SK-N-SH (cell line): ENCODE measurements at regions not wholly inside any gene's neighbourhood (a gene's known extent, or its start where the extent isn't known, plus 50 kb on each side); places are given as distances from the start of the nearest gene placed in this dataset.

Experiments used
- CTCF ChIA-PET: fragments of 300-600, 350-600 bp; formaldehyde crosslinking; extraction: SDS; loops from one replicate; lab custom pipeline; 2021; lab: Yijun Ruan, JAX
- POLR2A ChIA-PET: fragments of 350-600 bp; sonication (Branson Sonifier 250); formaldehyde crosslinking; extraction: SDS; loops from one replicate; lab custom pipeline; 2020; ENCODE audit warnings: antibody characterized with exemption, inconsistent platforms; lab: Yijun Ruan, JAX
- DNase-seq: peaks from one replicate; pipeline ENCODE4 v3.0.0; 2012
- H2AFZ ChIP-seq: fragments of 200-600 bp; sonication (generic); 2 replicates; pipeline ENCODE4 v1.8.1; 2016; ENCODE audit warnings: antibody characterized with exemption, mild to moderate bottlenecking, low read depth
- H3F3A ChIP-seq: fragments of 200-600 bp; sonication (generic); replicated peaks from 2 replicates; pipeline ENCODE3; 2016; ENCODE audit warnings: antibody characterized with exemption, mild to moderate bottlenecking; ENCODE audit not compliant: insufficient read depth
- H3K27ac ChIP-seq, 2 experiments: fragments of 200-500 bp in 1 of 2; fragments of 200-600 bp in 1 of 2; sonication (Bioruptor generic) in 1 of 2; sonication (generic), shearing (Covaris generic) in 1 of 2; 2 replicates each; pipeline versions ENCODE4 v1.5.1 to v1.6.1; 2014 to 2016; ENCODE audit warnings: low read depth in 2 of 2, inconsistent platforms in 1 of 2, low read length in 1 of 2, mild to moderate bottlenecking in 1 of 2, mixed read lengths in 1 of 2
- H3K27me3 ChIP-seq: fragments of 200-600 bp; sonication (generic), shearing (Covaris generic); 2 replicates; pipeline ENCODE4 v1.6.1; 2016; ENCODE audit warnings: mixed run types; ENCODE audit not compliant: insufficient read depth
- H3K36me3 ChIP-seq, 2 experiments: fragments of 200-500 bp in 1 of 2; fragments of 200-600 bp in 1 of 2; sonication (Bioruptor generic) in 1 of 2; sonication (generic) in 1 of 2; replicated peaks in 1 of 2; 2 replicates each; pipeline versions ENCODE3 to v1.5.1; 2014 to 2016; ENCODE audit warnings: low read length in 1 of 2, mild to moderate bottlenecking in 1 of 2; ENCODE audit not compliant: insufficient read depth in 2 of 2, control insufficient read depth in 1 of 2
- H3K4me1 ChIP-seq, 2 experiments: fragments of 200-500 bp in 1 of 2; fragments of 200-600 bp in 1 of 2; sonication (Bioruptor generic) in 1 of 2; sonication (generic), shearing (Covaris generic) in 1 of 2; 2 replicates each; pipeline versions ENCODE4 v1.5.1 to v1.6.1; 2014 to 2016; ENCODE audit warnings: low read depth in 1 of 2, low read length in 1 of 2, mixed run types in 1 of 2; ENCODE audit not compliant: insufficient read depth in 2 of 2, control insufficient read depth in 1 of 2
- H3K4me2 ChIP-seq: fragments of 200-600 bp; sonication (generic), shearing (Covaris generic); 2 replicates; pipeline ENCODE4 v1.6.1; 2017; ENCODE audit warnings: mixed run types
- H3K4me3 ChIP-seq, 2 experiments: fragments of 200-500 bp in 1 of 2; fragments of 200-600 bp in 1 of 2; sonication (Bioruptor generic) in 1 of 2; sonication (generic), shearing (Covaris generic) in 1 of 2; 2 replicates each; pipeline versions ENCODE4 v1.5.1 to v1.8.1; 2014 to 2016; ENCODE audit warnings: low read depth in 2 of 2, inconsistent platforms in 1 of 2, low read length in 1 of 2, mild to moderate bottlenecking in 1 of 2, mixed read lengths in 1 of 2, moderate library complexity in 1 of 2
- H3K79me2 ChIP-seq: fragments of 200-600 bp; sonication (generic); 2 replicates; pipeline ENCODE4 v1.8.1; 2017; ENCODE audit warnings: mild to moderate bottlenecking; ENCODE audit not compliant: insufficient read depth
- H3K9ac ChIP-seq: fragments of 200-600 bp; sonication (generic); 2 replicates; pipeline ENCODE4 v1.6.1; 2017; ENCODE audit warnings: mixed run types
- H3K9me2 ChIP-seq: fragments of 200-600 bp; sonication (generic); 2 replicates; pipeline ENCODE4 v1.6.1; 2017; ENCODE audit warnings: mixed run types
- H3K9me3 ChIP-seq: fragments of 200-600 bp; sonication (generic); 2 replicates; pipeline ENCODE4 v1.6.1; 2017; ENCODE audit warnings: mixed run types, mild to moderate bottlenecking, moderate library complexity
- H4K20me1 ChIP-seq: fragments of 200-600 bp; sonication (generic); 2 replicates; pipeline ENCODE4 v1.6.1; 2017; ENCODE audit warnings: mild to moderate bottlenecking, mixed run types; ENCODE audit not compliant: insufficient read depth
- CHD2 ChIP-seq: fragments of 150-350 bp; IDR thresholded peaks from 2 replicates; pipeline ENCODE4 v1.6.1; 2018; ENCODE audit warnings: low read length; ENCODE audit not compliant: partially characterized antibody
- ELF1 ChIP-seq: IDR thresholded peaks from 2 replicates; pipeline ENCODE4 v1.4.0; 2012
- EP300 ChIP-seq, 2 experiments: IDR thresholded peaks; 2 replicates each; pipeline versions ENCODE4 v1.4.0 to v1.6.1; 2012; ENCODE audit warnings: borderline replicate concordance in 1 of 2, low read depth in 1 of 2, low read length in 1 of 2
- EZH2phosphoT487 ChIP-seq: fragments of 200-600 bp; sonication (generic); IDR thresholded peaks from 2 replicates; pipeline ENCODE4 v1.6.1; 2017; ENCODE audit warnings: low read depth, mixed run types, mild to moderate bottlenecking, antibody characterized with exemption, moderate library complexity, borderline replicate concordance
- GABPA ChIP-seq: IDR thresholded peaks from 2 replicates; pipeline ENCODE4 v1.4.0; 2012; ENCODE audit warnings: low read depth, mild to moderate bottlenecking
- GATA2 ChIP-seq: sonication (generic); formaldehyde crosslinking; IDR thresholded peaks from 2 replicates; pipeline ENCODE4 v1.5.0; 2020; ENCODE audit warnings: mild to moderate bottlenecking, missing genetic modification reagents
- JUND ChIP-seq: IDR thresholded peaks from 2 replicates; pipeline ENCODE4 v1.4.0; 2012
- MXI1 ChIP-seq: IDR thresholded peaks from 2 replicates; pipeline ENCODE4 v1.6.1; 2012; ENCODE audit warnings: mild to moderate bottlenecking, low read depth, low read length, improper control_type of control experiment
- NRF1 ChIP-seq: IDR thresholded peaks from 2 replicates; pipeline ENCODE4 v1.6.1; 2012; ENCODE audit warnings: low read depth, mild to moderate bottlenecking, low read length
- RAD21 ChIP-seq: IDR thresholded peaks from 2 replicates; pipeline ENCODE4 v1.6.1; 2012; ENCODE audit warnings: mild to moderate bottlenecking, low read length
- RFX5 ChIP-seq: IDR thresholded peaks from 2 replicates; pipeline ENCODE4 v1.6.1; 2012; ENCODE audit warnings: mild to moderate bottlenecking, improper control_type of control experiment, low read length
- RXRA ChIP-seq: IDR thresholded peaks from 2 replicates; pipeline ENCODE4 v1.4.0; 2012; ENCODE audit warnings: low read depth, mild to moderate bottlenecking, borderline replicate concordance
- TAF1 ChIP-seq: IDR thresholded peaks from 2 replicates; pipeline ENCODE4 v1.6.1; 2012; ENCODE audit warnings: low read depth, mild to moderate bottlenecking, low read length, moderate library complexity, borderline replicate concordance
- TCF12 ChIP-seq: IDR thresholded peaks from 2 replicates; pipeline ENCODE4 v1.4.0; 2012
- TEAD4 ChIP-seq: IDR thresholded peaks from 2 replicates; pipeline ENCODE4 v1.4.0; 2012; ENCODE audit warnings: mild to moderate bottlenecking, borderline replicate concordance; ENCODE audit not compliant: insufficient read depth
- WGBS: methylation state at CpG from one replicate; pipeline ENCODE4 v1.1.6; 2017; ENCODE audit warnings: low lambda C conversion rate; 5-methylcytosine and 5-hydroxymethylcytosine counted together
- TF ChIP-seq, protein P1 (sequence below): IDR thresholded peaks from 2 replicates; pipeline ENCODE4; 2012
- TF ChIP-seq, protein P2 (sequence below): fragments of 150-350 bp; IDR thresholded peaks from 2 replicates; pipeline ENCODE4 v1.6.1; 2016; ENCODE audit warnings: mild to moderate bottlenecking, low read depth, low read length
- TF ChIP-seq, protein P3 (sequence below): IDR thresholded peaks from 2 replicates; pipeline ENCODE4 v1.4.0; 2012; ENCODE audit warnings: low read depth

DNA sequence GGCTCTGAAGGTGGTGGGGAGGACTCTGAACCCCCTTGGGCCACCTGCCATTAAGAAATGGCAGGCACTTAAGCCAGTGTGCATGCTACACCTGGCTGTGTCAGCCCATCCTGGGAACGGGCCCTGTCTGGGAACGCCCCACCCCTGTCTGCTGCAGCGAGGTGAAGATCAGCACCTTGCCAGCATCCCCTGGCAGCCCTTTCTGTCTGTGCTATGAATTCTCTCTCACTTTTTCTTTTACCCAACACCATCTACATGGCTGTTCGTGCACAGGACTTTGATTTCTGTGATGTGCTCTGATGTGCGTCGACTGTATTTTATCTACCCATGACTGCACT lies 452.9 kb upstream of the B3GAT1 start:
- no peak overlapping the region for H3K4me3 ChIP-seq
- H3K27ac ChIP-seq, result no peak overlapping the region
- H3K9me3 ChIP-seq, result no peaks in the 10 kb centered on the region
- no peaks in the 10 kb centered on the region for H4K20me1 ChIP-seq
- H3K79me2 ChIP-seq, result no peaks in the 10 kb centered on the region
- H2AFZ ChIP-seq, result no peak overlapping the region
- H3K9ac ChIP-seq, result no peak overlapping the region
- WGBS, result 48% methylated on average over 6 of the region's 6 CpGs
- no peaks in the 10 kb centered on the region for H3K36me3 ChIP-seq
- H3K4me1 ChIP-seq, result peaks cover 0 to 14% of the 10 kb centered on the region in 2 experiments; a peak in 2 of 4 replicates
- no peaks in the 10 kb centered on the region for H3K27me3 ChIP-seq
- CTCF ChIA-PET, result no interaction called here
- POLR2A ChIA-PET, result no interaction called here
- H3K4me2 ChIP-seq, result no peak overlapping the region
- TF ChIP-seq ELF1 (no peak), JUND (no peak), TAF1 (no peak), GABPA (no peak), GATA2 (CRISPR knock-in tag) (no peak), TCF12 (no peak), MXI1 (no peak), TEAD4 (no peak), EP300 (IDR thresholded peaks at IDR 0.05; ENCODE audit: borderline replicate concordance in 1 of 2, low read depth in 1 of 2, low read length in 1 of 2) (no peak), RAD21 (no peak), RFX5 (no peak), RXRA (no peak), NRF1 (no peak)
- DNase-seq, result no peak
- no peaks in the 10 kb centered on the region for H3K9me2 ChIP-seq
- no peaks in the 10 kb centered on the region for H3F3A ChIP-seq

DNA sequence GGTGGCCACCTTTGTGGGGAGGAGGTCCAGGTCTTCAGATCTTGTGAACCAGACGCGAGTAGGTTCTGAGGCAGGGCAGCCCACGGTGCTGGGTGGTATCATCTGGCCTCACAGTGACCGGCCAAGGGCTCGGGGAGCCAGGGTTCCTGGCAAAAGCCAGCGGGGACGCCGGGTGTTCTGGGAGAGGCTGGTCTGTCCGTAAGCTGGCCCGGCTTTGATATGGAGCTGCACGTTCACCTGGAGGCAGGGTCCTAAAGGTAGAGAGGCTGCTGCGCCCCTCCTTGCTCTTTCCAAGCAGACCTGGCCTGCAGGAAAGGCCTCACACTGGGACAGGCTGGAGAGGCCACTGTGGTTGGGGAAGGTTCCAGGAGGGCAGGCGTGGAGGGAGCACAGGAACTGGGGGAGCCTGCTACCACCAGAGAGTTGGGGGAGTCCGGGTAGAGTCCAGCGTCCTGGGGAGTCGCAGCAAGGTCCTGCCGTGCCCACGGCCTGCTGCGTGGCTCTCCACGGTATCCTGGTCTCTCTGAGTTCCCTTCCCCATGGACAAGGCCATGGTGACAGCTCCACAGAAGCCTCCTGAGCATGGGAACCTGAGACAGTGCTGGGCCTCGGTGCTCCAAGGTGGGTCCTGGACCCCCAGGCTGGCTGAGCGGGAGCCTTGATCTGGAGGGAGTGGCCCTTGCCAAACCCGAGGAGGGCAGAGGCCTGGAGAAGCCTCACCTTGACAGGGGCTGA lies 452.4 kb upstream of the B3GAT1 start:
- POLR2A ChIA-PET, result no interaction called here
- 53% methylated on average over 7 of the region's 23 CpGs for WGBS
- H3K36me3 ChIP-seq, result no peaks in the 10 kb centered on the region
- no peak overlapping the region for H2AFZ ChIP-seq
- H3K9me3 ChIP-seq, result no peaks in the 10 kb centered on the region
- no peaks in the 10 kb centered on the region for H3K27me3 ChIP-seq
- no peak for DNase-seq
- H3K79me2 ChIP-seq, result no peaks in the 10 kb centered on the region
- TF ChIP-seq JUND (no peak), CHD2 (no peak), NRF1 (no peak), TAF1 (no peak), GABPA (no peak), RAD21 (no peak), EZH2phosphoT487 (no peak)
- TF ChIP-seq, protein P1, sequence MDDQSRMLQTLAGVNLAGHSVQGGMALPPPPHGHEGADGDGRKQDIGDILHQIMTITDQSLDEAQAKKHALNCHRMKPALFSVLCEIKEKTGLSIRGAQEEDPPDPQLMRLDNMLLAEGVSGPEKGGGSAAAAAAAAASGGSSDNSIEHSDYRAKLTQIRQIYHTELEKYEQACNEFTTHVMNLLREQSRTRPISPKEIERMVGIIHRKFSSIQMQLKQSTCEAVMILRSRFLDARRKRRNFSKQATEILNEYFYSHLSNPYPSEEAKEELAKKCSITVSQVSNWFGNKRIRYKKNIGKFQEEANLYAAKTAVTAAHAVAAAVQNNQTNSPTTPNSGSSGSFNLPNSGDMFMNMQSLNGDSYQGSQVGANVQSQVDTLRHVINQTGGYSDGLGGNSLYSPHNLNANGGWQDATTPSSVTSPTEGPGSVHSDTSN, result no peak
- TF ChIP-seq, protein P2, sequence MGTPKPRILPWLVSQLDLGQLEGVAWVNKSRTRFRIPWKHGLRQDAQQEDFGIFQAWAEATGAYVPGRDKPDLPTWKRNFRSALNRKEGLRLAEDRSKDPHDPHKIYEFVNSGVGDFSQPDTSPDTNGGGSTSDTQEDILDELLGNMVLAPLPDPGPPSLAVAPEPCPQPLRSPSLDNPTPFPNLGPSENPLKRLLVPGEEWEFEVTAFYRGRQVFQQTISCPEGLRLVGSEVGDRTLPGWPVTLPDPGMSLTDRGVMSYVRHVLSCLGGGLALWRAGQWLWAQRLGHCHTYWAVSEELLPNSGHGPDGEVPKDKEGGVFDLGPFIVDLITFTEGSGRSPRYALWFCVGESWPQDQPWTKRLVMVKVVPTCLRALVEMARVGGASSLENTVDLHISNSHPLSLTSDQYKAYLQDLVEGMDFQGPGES, result no peak
- TF ChIP-seq, protein P3, sequence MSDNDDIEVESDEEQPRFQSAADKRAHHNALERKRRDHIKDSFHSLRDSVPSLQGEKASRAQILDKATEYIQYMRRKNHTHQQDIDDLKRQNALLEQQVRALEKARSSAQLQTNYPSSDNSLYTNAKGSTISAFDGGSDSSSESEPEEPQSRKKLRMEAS, result no peak
- TF ChIP-seq, all 33 proteins: peak for 0
- no peak overlapping the region for H3K4me3 ChIP-seq
- H3K4me1 ChIP-seq, result peaks cover 0 to 14% of the 10 kb centered on the region in 2 experiments; a peak in 2 of 4 replicates
- H4K20me1 ChIP-seq, result no peaks in the 10 kb centered on the region
- no peak overlapping the region for H3K9ac ChIP-seq
- CTCF ChIA-PET, result no interaction called here
- H3F3A ChIP-seq, result no peaks in the 10 kb centered on the region
- H3K27ac ChIP-seq, result no peak overlapping the region
- no peaks in the 10 kb centered on the region for H3K9me2 ChIP-seq
- no peak overlapping the region for H3K4me2 ChIP-seq
